NOMO-1 treated with dmso at 0.1 percent for 144 hours (cell line): ENCODE measurements at regions not wholly inside any gene's neighbourhood (a gene's known extent, or its start where the extent isn't known, plus 50 kb on each side); places are given as distances from the start of the nearest gene placed in this dataset.
"Not testable (repeated sequence)": the region's sequence is repeated elsewhere in the genome, so short reads cannot be mapped to it uniquely, and the experiment has no call there.

Experiments used
- DNase-seq: peaks from one replicate; lab custom pipeline; 2025; ENCODE audit not compliant: unreplicated experiment; lab: John Stamatoyannopoulos, UW

DNA sequence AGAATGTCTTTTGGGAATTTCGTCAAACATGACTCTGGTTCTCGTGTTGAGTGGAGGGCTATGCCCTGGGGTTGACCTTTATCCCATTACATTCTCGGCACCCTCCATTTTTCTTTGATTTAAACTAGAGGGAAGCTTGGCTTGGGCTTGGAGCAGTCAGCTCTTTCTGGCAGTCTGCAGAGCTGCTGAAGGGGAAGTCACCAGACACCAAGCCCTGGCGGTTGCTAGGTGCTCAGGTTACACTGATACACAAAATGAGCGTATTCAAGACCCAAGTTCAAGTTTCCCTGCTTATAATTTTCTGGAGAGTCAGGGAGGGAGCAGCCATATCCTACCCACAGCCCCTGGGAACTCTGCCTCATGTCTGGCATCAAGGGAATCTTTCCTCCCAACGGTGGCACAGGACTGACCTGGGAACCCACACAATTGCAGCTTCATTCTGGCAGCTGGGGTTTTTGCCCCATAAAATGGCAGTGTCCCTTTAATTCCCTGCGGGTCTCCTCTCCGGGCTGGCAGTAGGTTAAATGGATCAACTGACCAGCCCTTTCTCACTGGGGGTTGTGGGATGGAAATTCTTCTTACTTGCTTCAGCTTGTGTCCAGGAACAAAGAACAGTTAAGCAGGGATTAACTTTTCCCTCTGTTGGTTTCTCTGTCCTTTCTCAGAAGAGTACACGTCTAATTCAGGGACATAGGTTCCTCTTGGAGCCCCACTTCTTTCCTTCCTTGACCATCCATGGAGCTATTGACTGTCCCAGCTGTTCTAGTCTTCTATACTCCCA is 110.0 kb upstream of the DLG1 start:
- no peak for DNase-seq

DNA sequence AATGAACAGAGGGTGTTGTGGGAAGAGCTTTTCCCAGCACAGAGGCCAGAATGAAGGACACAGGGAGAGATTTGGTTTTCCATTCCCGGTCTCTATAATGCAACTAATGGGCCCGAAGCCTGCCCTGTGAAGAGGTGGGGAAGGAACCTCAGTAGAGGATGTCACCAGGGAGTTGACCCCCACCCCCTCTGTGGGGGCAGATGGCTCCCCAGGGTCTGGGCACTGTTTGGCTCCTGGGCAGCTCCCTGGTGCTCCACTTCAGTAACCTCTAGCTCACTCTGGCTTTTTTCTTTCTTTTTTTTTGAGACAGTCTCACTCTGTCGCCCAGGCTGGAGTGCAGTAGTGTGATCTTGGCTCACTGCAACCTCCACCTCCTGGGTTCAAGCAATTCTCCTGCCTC is 109.1 kb upstream of the DLG1 start:
- DNase-seq = no peak

- DNase-seq = no peak
These were observed 108.6 kb upstream of the DLG1 start for GRCh38 chr3:197407053-197407452.

DNA sequence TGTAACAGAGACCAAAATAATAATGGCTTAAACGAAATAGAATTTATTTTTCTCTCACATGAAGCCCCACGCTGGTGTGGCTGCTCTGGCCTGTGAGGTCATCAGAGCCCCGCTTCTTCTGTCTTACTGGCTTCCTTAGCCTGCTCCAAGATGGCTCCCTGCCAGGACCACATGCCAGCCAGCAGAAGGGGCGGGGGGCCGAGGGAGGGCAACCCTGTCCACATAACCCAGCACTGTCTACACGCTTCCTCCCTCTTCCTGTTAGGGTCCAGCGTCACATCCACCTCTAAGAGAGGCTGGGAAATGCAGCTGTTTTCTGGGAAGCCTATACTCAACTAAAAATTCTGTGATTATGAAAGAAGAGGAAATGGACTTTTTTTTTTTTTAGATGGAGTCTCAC is 107.9 kb upstream of the DLG1 start:
- no peak for DNase-seq

DNA sequence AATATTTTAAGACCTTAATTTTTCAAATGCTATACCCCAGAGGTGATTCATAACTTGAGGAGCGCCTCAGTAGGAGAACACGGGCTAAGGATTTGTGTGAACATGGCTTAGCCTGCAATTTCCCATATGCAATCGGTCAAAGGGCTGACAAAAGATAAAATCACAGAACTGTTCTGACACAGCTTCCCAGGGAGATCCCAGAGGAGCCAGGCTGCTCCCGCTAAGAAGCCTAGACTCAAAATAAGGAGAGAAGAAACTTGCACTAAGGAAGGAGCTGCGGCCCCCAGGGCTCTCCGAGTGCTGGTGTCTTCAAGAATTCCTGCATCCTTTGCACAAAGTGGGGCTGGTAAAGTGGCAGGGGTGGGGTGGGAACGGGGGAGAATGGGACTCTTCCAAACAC is 106.3 kb upstream of the DLG1 start:
- DNase-seq = no peak

GRCh38 chr3:197404030-197404429 is 105.6 kb upstream of the DLG1 start:
- DNase-seq = no peak

GRCh38 chr3:197402401-197402800 is 104.0 kb upstream of the DLG1 start:
- not testable (repeated sequence) for DNase-seq

GRCh38 chr3:197399486-197399885 is 101.1 kb upstream of the DLG1 start:
- no peak for DNase-seq

- no peak for DNase-seq
These were observed 100.0 kb upstream of the DLG1 start for GRCh38 chr3:197398286-197398878.

GRCh38 chr3:197397838-197398237 is 99.4 kb upstream of the DLG1 start:
- DNase-seq = no peak

DNA sequence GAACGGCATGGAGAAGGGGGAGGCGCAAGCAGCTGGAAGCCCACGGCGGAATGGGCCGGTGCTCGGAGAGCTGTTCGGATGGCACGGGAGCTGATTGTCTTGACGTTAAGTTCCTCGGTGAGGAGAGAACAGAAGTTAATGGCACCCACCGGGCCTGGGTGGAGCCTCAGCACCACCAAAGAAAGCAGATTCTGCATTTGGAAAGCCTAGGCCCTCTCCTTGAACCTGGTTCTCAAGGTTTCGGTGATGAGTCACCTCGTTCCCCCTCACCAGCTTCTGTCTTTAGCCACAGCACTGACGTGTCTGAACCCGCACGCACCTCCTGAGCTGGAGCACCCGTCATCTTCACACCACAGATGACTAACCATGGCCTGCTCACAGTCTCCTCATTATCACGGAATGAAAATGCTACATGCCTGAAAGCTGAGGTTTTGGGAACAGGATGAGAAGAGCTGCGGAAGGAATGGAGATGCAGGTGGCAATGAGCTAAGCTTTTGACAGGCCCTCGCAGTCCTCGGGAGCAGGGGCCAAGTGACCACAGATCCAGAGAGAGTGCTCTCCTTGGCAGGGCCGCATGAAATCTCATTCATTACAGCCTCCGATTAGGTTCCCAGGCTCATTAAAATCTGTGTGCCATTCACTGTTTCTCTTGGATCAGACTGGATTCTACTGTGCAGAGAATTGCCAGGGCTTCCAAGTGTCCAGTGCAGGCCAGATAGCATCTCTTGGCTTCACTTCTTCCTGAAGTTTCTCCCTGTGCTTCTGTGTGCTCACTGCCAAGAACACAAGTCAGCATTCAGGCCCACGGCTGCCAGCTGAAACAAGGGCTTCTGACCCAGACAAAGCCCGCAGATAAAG is 96.3 kb upstream of the DLG1 start:
- no peak for DNase-seq

- DNase-seq = not testable (repeated sequence)
These were observed 95.7 kb upstream of the DLG1 start for GRCh38 chr3:197394126-197394463.

DNA sequence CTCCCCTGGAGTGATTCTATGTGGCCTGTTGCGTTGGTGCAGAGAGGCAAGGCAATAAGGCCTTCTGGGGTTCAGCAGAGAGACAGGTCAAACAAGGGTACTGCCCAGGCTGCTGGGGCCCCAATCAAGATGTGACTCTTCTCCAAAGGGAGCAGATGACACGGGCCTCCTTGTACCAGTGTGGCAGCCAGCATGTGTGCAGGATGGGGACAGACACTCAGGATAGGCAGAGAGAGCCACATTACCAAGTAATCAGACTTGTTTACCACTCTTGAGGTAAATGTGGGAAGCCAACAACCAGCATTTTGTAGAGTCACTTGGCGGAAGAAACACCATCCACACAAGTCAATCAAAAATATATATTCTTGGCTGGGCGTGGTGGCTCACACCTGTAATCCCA is 95.3 kb upstream of the DLG1 start:
- DNase-seq = no peak

DNA sequence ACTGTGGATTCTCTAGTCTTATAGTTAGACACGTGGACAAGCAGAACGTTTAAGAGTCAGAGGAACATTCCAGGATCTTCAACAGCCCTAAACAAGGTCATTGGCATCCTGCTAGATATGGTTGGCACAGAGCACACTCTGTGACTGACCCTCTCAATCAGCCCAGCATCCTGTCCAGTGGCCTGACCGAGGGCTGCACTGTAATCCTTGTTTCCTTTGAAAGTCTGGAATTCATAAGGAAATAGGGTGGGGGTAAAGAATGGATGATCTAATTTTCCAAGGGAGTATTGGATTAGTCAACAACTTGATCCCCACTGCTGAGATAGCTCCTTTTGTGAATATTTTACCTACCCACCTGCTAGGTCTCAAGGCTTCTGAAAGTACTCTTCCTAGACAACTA is 94.5 kb upstream of the DLG1 start:
- no peak for DNase-seq

DNA sequence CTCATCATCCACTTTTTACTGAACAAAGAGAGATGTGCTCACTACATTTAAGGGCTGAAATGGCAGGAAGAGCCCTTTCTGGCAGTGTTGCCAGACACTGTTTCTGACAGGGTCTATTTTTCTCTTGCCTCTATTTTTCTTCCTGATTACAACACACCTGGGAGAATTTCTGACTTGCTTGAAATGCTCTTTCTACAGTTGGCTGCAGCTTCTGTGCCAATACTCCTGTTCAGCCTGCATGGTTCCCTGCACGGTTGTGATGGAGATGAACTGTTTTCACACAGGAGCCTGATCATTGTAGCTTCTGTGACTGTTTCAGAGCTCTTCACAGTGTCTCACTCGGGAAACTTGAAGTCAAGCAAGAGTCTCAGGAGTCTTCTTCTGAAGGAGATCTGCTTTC is 83.0 kb upstream of the DLG1 start:
- no peak for DNase-seq

- DNase-seq = no peak
These were observed 82.4 kb upstream of the DLG1 start for GRCh38 chr3:197380786-197381185.

- DNase-seq = peak; percentile 71
These were observed 80.7 kb upstream of the DLG1 start for GRCh38 chr3:197378985-197379718.

DNA sequence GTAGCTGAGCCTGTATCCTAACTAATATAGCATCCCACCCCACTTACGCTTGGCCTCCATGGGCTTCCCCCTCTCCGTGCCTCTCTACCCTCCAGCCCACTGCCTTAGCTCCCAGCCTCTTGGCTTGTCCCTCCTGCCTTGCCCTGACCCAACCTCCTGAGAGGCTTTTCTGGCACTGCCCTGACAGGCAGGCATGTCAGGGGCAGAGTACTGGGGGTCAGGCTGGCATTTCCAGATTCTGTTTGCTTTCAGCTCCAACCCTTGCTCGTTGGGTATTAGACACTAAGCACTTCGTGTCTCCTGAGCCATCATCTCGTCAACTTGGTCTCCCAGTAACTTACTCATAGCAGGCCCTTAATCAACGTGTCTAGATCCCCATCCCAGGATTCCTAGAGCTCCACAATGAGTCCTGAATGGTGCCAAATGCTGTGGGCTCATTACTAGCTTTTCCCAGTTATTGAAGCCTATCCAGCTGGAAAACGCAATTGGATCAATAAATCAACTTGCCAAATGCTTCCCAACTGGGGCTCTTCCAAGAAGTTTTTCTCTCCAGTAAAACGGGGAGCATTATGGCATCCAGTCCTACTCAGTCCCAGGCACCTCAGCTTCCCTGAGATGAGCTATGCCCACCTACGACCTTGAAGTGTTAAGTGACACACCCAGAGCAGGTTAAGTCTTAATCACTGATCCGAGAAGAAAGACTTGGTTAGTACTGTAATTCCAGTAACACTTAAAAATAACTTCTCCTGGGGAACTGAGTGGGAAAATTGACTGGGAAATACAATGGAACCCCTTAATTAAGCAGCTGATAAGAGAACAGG is 78.5 kb upstream of the DLG1 start:
- DNase-seq = no peak

DNA sequence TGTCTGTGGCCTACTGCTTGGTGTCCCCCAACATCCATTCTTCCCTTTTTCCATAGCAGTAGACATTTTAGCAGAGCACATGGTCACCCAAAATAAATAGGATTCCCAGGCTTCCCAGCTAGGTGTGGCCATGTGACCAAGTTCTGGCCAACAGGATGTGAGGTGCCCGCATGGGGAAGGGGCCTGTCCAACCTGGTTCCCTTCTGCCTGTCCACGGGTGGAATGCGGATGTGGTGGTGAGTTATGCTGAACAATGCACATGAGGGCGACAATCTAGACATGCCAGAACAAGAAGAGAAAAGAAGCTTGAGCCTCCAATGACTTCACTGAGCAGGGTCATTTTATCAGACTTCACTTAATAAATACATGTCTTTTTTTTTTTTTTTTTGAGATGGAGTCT is 77.6 kb upstream of the DLG1 start:
- no peak for DNase-seq

- no peak for DNase-seq
These were observed 76.6 kb upstream of the DLG1 start for GRCh38 chr3:197375001-197375441.
